Liver (tissue), 8 donors: ENCODE measurements at regions not wholly inside any gene's neighbourhood (a gene's known extent, or its start where the extent isn't known, plus 50 kb on each side); places are given as distances from the start of the nearest gene placed in this dataset.

Source experiments
- DNase-seq: peaks from one replicate; pipeline ENCODE4 v3.0.0-alpha.2; 2017; ENCODE audit warnings: low spot score
- H3K27ac ChIP-seq, 2 donors: one replicate each; pipeline ENCODE4 v1.7.0; 2013; ENCODE audit warnings: inconsistent platforms in 2 of 2, low read length in 2 of 2, control low read depth in 1 of 2, low read depth in 1 of 2, mild to moderate bottlenecking in 1 of 2
- H3K27me3 ChIP-seq, 4 donors: one replicate each; pipeline versions ENCODE4 v1.6.1 to v1.7.0; 2013; ENCODE audit warnings: low read length in 3 of 4, inconsistent platforms in 1 of 4, mild to moderate bottlenecking in 1 of 4, moderate library complexity in 1 of 4; ENCODE audit not compliant: control insufficient read depth in 4 of 4, insufficient read depth in 4 of 4
- H3K36me3 ChIP-seq, 4 donors: one replicate each; pipeline versions ENCODE4 v1.6.1 to v1.7.0; 2013; ENCODE audit warnings: low read length in 3 of 4, mild to moderate bottlenecking in 3 of 4, low read depth in 1 of 4, moderate library complexity in 1 of 4; ENCODE audit not compliant: control insufficient read depth in 4 of 4, insufficient read depth in 3 of 4
- H3K4me1 ChIP-seq, 4 donors: one replicate each; pipeline versions ENCODE4 v1.6.1 to v1.7.0; 2013; ENCODE audit warnings: low read length in 3 of 4, mild to moderate bottlenecking in 3 of 4, moderate library complexity in 1 of 4; ENCODE audit not compliant: control insufficient read depth in 4 of 4, insufficient read depth in 4 of 4
- H3K4me3 ChIP-seq, 3 donors: one replicate each; pipeline versions ENCODE4 v1.6.1 to v1.7.0; 2013; ENCODE audit warnings: low read length in 3 of 3, control low read depth in 1 of 3, low read depth in 1 of 3, mild to moderate bottlenecking in 1 of 3
- H3K9ac ChIP-seq, 2 donors: one replicate each; pipeline ENCODE4 v1.7.0; 2013; ENCODE audit warnings: low read length in 2 of 2, mild to moderate bottlenecking in 2 of 2, moderate library complexity in 2 of 2, control low read depth in 1 of 2, low read depth in 1 of 2
- H3K9me3 ChIP-seq, 4 donors: one replicate each; pipeline versions ENCODE4 v1.6.1 to v1.7.0; 2013; ENCODE audit warnings: low read length in 3 of 4; ENCODE audit not compliant: control insufficient read depth in 4 of 4
- ATF3 ChIP-seq: IDR thresholded peaks from 2 replicates; pipeline ENCODE4 v1.6.1; 2016; ENCODE audit warnings: antibody characterized with exemption
- CTCF ChIP-seq: fragments of 150-350 bp; IDR thresholded peaks from 2 replicates; pipeline ENCODE4 v1.5.1; 2017; ENCODE audit warnings: improper control_type of control experiment, low read depth, low read length; ENCODE audit not compliant: missing input control
- EGR1 ChIP-seq, 2 donors: IDR thresholded peaks; 2 replicates each; pipeline ENCODE4 v1.6.1; 2016 to 2018; ENCODE audit warnings: antibody characterized with exemption in 2 of 2, low read depth in 2 of 2
- FOXA1 ChIP-seq: IDR thresholded peaks from 2 replicates; pipeline ENCODE4 v1.6.1; 2016; ENCODE audit warnings: antibody characterized with exemption
- FOXA2 ChIP-seq: IDR thresholded peaks from 2 replicates; pipeline ENCODE4 v1.6.1; 2016; ENCODE audit warnings: antibody characterized with exemption
- GABPA ChIP-seq, 2 donors: IDR thresholded peaks in 1 of 2; conservative IDR thresholded peaks in 1 of 2; 2 replicates each; pipeline ENCODE4 v1.6.1; 2016; ENCODE audit warnings: antibody characterized with exemption in 2 of 2, mild to moderate bottlenecking in 1 of 2, moderate library complexity in 1 of 2
- HNF4A ChIP-seq, 2 donors: conservative IDR thresholded peaks; 2 replicates each; pipeline ENCODE4 v1.6.1; 2016; ENCODE audit warnings: antibody characterized with exemption in 2 of 2, mild to moderate bottlenecking in 2 of 2
- HNF4G ChIP-seq: IDR thresholded peaks from 2 replicates; pipeline ENCODE4 v1.6.1; 2016; ENCODE audit warnings: antibody characterized with exemption
- JUND ChIP-seq, 2 donors: IDR thresholded peaks; 2 replicates each; pipeline ENCODE4 v1.6.1; 2016; ENCODE audit warnings: antibody characterized with exemption in 2 of 2
- MAX ChIP-seq: IDR thresholded peaks from 2 replicates; pipeline ENCODE4 v1.6.1; 2016; ENCODE audit warnings: antibody characterized with exemption
- NR2F2 ChIP-seq: IDR thresholded peaks from 2 replicates; pipeline ENCODE4 v1.6.1; 2016; ENCODE audit warnings: antibody characterized with exemption
- RAD21 ChIP-seq, 2 donors: IDR thresholded peaks; 2 replicates each; pipeline ENCODE4 v1.6.1; 2016; ENCODE audit warnings: antibody characterized with exemption in 2 of 2, mild to moderate bottlenecking in 2 of 2
- REST ChIP-seq: IDR thresholded peaks from 2 replicates; pipeline ENCODE4 v1.6.1; 2016; ENCODE audit warnings: antibody characterized with exemption, mild to moderate bottlenecking
- RXRA ChIP-seq, 2 donors: IDR thresholded peaks; 2 replicates each; pipeline ENCODE4 v1.6.1; 2017 to 2018; ENCODE audit warnings: antibody characterized with exemption in 2 of 2, mild to moderate bottlenecking in 1 of 2
- SP1 ChIP-seq: IDR thresholded peaks from 2 replicates; pipeline ENCODE4 v1.6.1; 2018; ENCODE audit warnings: antibody characterized with exemption, mild to moderate bottlenecking
- TAF1 ChIP-seq: conservative IDR thresholded peaks from 2 replicates; pipeline ENCODE4 v1.6.1; 2016; ENCODE audit warnings: antibody characterized with exemption, mild to moderate bottlenecking
- YY1 ChIP-seq: IDR thresholded peaks from 2 replicates; pipeline ENCODE4 v1.6.1; 2016; ENCODE audit warnings: antibody characterized with exemption, mild to moderate bottlenecking
- ZBTB33 ChIP-seq: IDR thresholded peaks from 2 replicates; pipeline ENCODE4 v1.6.1; 2016; ENCODE audit warnings: antibody characterized with exemption
- WGBS: extraction: QIAGEN DNeasy Blood & Tissue Kit; methylation state at CpG from one replicate; pipeline ENCODE4 v1.1.7; 2013; 5-methylcytosine and 5-hydroxymethylcytosine counted together
- donor health status: healthy.
- donor health status: healthy.
- donor health status: healthy.
- donor health status: healthy.
- donor health status: healthy.

GRCh38 chr6:169316651-169317050 lies 63.0 kb upstream of the THBS2 start (continued):
- TF ChIP-seq REST, result no peak

GRCh38 chr6:169315830-169316614 lies 62.4 kb upstream of the THBS2 start:
- no peak overlapping the region for H3K27ac ChIP-seq
- TF ChIP-seq ZBTB33 (no peak), REST (no peak), YY1 (no peak), EGR1 (IDR thresholded peaks at IDR 0.05; ENCODE audit: low read depth in 2 of 2) (no peak), HNF4G (no peak), NR2F2 (no peak), MAX (no peak), HNF4A (conservative IDR thresholded peaks at IDR 0.05) (no peak), CTCF (no peak), SP1 (no peak), ATF3 (no peak), FOXA1 (no peak), TAF1 (no peak), JUND (IDR thresholded peaks at IDR 0.05) (no peak), GABPA (IDR thresholded peaks at IDR 0.05 in 1 of 2, conservative IDR thresholded peaks at IDR 0.05 in 1 of 2) (no peak), FOXA2 (no peak), RAD21 (IDR thresholded peaks at IDR 0.05) (no peak), RXRA (IDR thresholded peaks at IDR 0.05) (no peak)
- no peaks in the 10 kb centered on the region for H3K27me3 ChIP-seq
- 92% methylated on average over 12 of the region's 12 CpGs for WGBS
- no peaks in the 10 kb centered on the region for H3K9me3 ChIP-seq
- H3K9ac ChIP-seq, result no peak overlapping the region
- no peak for DNase-seq
- no peaks in the 10 kb centered on the region for H3K4me1 ChIP-seq
- H3K36me3 ChIP-seq, result no peaks in the 10 kb centered on the region
- no peak overlapping the region for H3K4me3 ChIP-seq
